HEK293 (cell line): ENCODE measurements at regions not wholly inside any gene's neighbourhood (a gene's known extent, or its start where the extent isn't known, plus 50 kb on each side); places are given as distances from the start of the nearest gene placed in this dataset.

ENCODE experiments used
- CTCF ChIP-seq: fragments of 450-650 bp; formaldehyde crosslinking; IDR thresholded peaks from 2 replicates; pipeline ENCODE4 v1.5.1; 2016; ENCODE audit warnings: missing biosample characterization, missing genetic modification characterization
- MEIS1 ChIP-seq: sonication (generic); formaldehyde crosslinking; IDR thresholded peaks from 2 replicates; pipeline ENCODE4 v1.8.1; 2022; ENCODE audit warnings: missing genetic modification reagents, mild to moderate bottlenecking, borderline replicate concordance
- PBX3 ChIP-seq: sonication (generic); formaldehyde crosslinking; IDR thresholded peaks from 2 replicates; pipeline ENCODE4 v1.8.1; 2022; ENCODE audit warnings: mild to moderate bottlenecking, moderate library complexity, missing genetic modification reagents
- PRDM1 ChIP-seq: fragments of 450-650 bp; formaldehyde crosslinking; IDR thresholded peaks from 2 replicates; pipeline ENCODE4; 2016; ENCODE audit warnings: missing biosample characterization, missing genetic modification characterization
- ZNF121 ChIP-seq: fragments of 450-650 bp; formaldehyde crosslinking; IDR thresholded peaks from 2 replicates; pipeline ENCODE4 v1.5.1; 2016; ENCODE audit warnings: missing biosample characterization, missing genetic modification characterization
- ZNF140 ChIP-seq: fragments of 450-650 bp; formaldehyde crosslinking; IDR thresholded peaks from 2 replicates; pipeline ENCODE4 v1.5.1; 2016; ENCODE audit warnings: missing biosample characterization, missing genetic modification characterization
- ZNF221 ChIP-seq: fragments of 450-650 bp; formaldehyde crosslinking; IDR thresholded peaks from 2 replicates; pipeline ENCODE4 v1.5.1; 2017; ENCODE audit warnings: missing biosample characterization, missing genetic modification characterization, borderline replicate concordance
- ZNF302 ChIP-seq: fragments of 450-650 bp; formaldehyde crosslinking; IDR thresholded peaks from 2 replicates; pipeline ENCODE4 v1.5.1; 2016; ENCODE audit warnings: missing biosample characterization, missing genetic modification characterization, low read depth
- ZNF473 ChIP-seq: fragments of 450-650 bp; formaldehyde crosslinking; IDR thresholded peaks from 2 replicates; pipeline ENCODE4 v1.5.1; 2017; ENCODE audit warnings: missing biosample characterization, missing genetic modification characterization
- ZNF596 ChIP-seq: fragments of 450-650 bp; IDR thresholded peaks from 2 replicates; pipeline ENCODE4 v1.5.0; 2018; ENCODE audit warnings: missing biosample characterization, mild to moderate bottlenecking, missing genetic modification characterization, moderate library complexity
- ZNF600 ChIP-seq: fragments of 450-650 bp; formaldehyde crosslinking; IDR thresholded peaks from 2 replicates; pipeline ENCODE4 v1.5.1; 2016; ENCODE audit warnings: missing biosample characterization, missing genetic modification characterization
- ZNF621 ChIP-seq: fragments of 450-650 bp; formaldehyde crosslinking; IDR thresholded peaks from 2 replicates; pipeline ENCODE4 v1.5.1; 2017; ENCODE audit warnings: missing biosample characterization, missing genetic modification characterization
- ZNF660 ChIP-seq: fragments of 450-650 bp; IDR thresholded peaks from 2 replicates; pipeline ENCODE4 v1.5.1; 2018; ENCODE audit warnings: missing biosample characterization, mild to moderate bottlenecking, missing genetic modification characterization
- ZNF777 ChIP-seq: fragments of 450-650 bp; formaldehyde crosslinking; IDR thresholded peaks from 2 replicates; pipeline ENCODE4 v1.5.1; 2017; ENCODE audit warnings: missing biosample characterization, missing genetic modification characterization, borderline replicate concordance

GRCh38 chr9:73053543-73053942 is 98.1 kb upstream of the ANXA1 start:
- TF ChIP-seq CTCF (tag by site-specific recombination) (no peak), PRDM1 (tag by site-specific recombination) (no peak), ZNF596 (tag by site-specific recombination) (no peak), ZNF302 (no peak), ZNF600 (tag by site-specific recombination) (no peak), ZNF140 (no peak), ZNF221 (tag by site-specific recombination) (no peak), ZNF473 (tag by site-specific recombination) (no peak), PBX3 (CRISPR knock-in tag) (no peak), ZNF660 (tag by site-specific recombination) (no peak), ZNF121 (tag by site-specific recombination) (no peak), ZNF777 (no peak), ZNF621 (no peak), MEIS1 (CRISPR knock-in tag) (no peak)
